Stimulated activated CD4-positive, alpha-beta T cell treated with anti-CD3 and anti-CD28 coated beads, TNF-alpha, amount 100 ng/mL, for 24 hours (primary cell): ENCODE measurements at regions not wholly inside any gene's neighbourhood (a gene's known extent, or its start where the extent isn't known, plus 50 kb on each side); places are given as distances from the start of the nearest gene placed in this dataset.

Experiments
- DNase-seq, 3 experiments: peaks; one replicate each; pipeline ENCODE4 v3.0.0-alpha.2; 2020; ENCODE audit warnings: low read depth in 3 of 3

DNA sequence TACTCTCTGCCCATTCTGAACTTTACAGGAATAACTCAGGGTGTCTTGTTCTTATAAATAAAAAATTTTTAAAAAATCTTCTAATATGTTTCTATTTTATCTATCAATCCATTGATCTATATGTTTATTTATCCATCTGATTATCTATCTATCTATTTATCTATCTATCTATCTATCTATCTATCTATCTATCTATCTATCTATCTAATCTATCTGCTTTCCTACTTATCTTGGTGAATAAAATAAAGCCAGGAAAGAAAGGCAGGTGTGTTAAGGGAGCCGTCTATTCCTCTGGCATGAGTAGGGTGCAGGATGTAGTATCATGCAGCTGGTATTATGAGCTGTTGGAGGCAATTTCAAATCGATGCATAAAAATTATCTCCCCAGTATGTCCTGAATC lies 153.0 kb downstream of the FOXA2 start:
- DNase-seq: no peak

GRCh38 chr20:22430746-22431168 lies 153.6 kb downstream of the FOXA2 start:
- no peak for DNase-seq

DNA sequence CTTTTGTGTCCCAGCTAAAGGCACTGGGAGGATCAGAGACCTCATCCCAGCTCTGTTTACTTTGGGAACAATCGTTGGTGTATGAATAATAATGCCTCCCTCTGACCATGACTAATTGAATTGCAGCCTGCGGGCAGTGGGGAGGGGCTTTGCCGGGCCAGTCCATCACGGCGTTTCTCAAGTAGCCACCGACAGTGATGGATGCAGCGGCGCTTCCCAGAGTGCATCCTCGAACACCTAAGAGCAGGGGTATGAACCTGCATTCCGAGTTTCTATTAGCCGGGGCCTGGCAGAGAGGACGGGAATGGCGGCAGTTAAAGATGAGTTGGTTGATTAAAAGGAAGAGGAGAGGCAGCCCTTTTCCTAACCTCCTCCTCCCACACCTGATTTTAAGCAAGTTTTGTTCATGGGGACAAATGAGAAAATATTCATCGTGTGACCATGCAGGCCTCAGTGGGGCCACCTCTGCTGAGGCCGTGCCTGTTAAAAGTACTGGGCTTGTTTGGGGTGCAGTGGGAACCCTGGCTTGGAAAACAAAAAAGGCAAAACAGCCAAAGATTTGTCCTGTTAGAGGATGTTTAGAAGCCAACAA lies 154.1 kb downstream of the FOXA2 start:
- DNase-seq: no peak

DNA sequence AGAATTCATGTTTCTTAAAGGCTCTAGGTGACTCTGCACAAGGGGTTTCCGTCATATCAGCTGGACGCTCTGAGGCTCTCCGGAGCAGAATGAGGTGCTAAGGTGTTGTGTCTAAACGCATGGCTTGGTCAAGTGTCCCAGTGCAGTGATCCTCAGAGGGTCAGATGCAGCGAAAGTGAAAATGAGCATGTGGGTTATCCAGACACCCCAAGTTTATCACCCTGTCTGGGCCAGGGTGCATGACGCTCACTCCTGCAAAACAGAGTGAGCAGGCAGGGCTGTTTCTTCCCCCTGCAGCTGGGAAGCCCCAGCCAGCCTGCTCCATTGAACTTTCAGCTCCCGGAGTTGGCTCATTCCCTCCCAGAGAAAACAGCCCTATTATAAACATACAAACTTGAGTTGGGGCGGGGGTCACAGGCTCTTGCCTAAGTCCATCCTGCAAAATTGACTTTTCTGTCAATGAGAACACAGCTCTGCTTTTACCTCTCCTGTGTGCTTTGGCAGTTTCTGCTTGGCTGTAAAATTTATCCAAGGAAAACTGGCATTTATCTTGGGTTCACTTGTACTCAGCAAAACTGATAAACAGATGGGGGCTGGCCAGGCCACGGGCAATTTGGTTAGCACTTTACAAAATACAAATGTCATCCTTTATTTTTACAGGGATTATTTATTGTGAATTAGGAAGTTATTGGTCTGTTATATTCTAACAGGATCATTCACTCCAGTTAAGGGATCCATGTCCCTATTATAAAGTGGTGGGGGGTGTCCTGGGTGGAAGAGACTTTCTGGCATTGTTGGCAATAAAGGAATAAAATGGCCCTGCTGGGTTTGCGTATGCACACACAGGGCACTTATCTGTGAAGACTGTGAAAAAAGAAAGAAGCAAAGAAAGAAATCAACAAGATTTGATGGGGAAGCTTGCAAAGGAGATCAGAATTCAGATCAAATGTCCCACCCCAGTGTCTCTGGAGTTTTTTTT lies 154.9 kb downstream of the FOXA2 start:
- DNase-seq: no peak

GRCh38 chr20:22428051-22428450 lies 156.3 kb downstream of the FOXA2 start:
- DNase-seq: no peak

- no peak for DNase-seq
Observed at GRCh38 chr20:22426772-22427171, 157.6 kb downstream of the FOXA2 start.

DNA sequence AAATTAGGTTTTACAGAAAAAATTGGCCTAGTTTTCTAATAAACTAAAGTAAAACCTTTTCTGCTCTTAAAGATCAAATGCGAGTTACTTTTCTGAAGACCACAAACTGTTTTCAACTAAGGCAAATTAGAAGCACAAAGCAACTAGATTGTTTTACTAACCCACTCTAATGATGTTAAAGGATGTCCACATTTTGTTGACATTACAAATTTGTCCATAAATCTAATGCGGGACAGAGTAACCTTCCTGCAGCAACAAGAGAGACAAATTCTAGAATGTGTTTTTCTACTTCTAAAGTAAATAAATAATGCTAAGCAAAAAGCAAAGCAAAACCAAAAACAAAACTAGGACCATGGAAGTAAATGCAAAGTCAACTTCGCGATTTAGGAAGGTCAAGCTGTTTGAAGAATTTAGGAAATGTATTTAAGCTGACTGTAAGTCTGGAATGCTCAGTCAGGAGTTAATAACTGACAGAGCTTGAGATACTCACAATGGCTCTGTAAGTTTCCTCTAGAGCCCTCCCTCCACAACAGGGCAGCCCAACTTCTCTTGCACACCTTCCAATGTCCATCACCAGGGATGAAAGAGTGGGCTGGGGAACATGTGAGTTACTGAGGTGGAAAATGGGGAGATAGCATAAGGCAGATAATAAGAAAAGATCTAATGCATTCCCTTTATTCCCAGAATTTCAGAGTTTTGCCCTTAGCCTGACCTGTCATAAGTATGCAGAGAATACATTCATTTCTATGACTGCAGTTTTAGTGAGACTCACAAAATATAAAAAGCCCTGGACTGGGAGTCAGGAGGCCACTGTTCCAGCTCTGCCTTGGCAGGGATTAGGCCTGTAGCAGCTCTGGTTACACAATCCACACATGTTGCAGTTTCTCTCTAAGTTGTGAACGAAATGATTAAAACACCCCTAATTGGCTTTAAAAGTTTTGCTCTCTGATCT lies 158.8 kb downstream of the FOXA2 start:
- no peak for DNase-seq

GRCh38 chr20:22423190-22423832 lies 161.1 kb downstream of the FOXA2 start:
- no peak for DNase-seq

GRCh38 chr20:22420116-22420598 lies 164.2 kb downstream of the FOXA2 start:
- DNase-seq: no peak

DNA sequence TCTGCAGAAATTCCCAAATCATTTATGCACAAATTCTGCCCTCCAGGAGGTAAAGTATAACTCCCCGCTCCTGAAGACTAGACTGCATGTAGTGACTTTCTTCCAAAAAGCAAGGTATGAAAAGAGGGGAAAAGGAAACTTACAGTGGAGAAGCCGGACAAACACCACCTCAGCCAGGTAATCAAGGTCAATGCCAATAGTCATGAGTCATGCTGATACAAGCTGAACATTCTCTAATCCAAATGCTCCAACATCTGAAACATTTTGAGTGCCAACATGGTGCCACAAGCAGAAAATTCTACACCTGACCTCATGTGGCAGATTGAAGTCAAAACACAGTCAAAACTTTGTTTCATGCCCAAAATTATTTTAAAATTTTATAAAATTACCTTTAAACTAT lies 165.6 kb downstream of the FOXA2 start:
- no peak for DNase-seq

GRCh38 chr20:22414305-22414742 lies 170.0 kb downstream of the FOXA2 start:
- no peak for DNase-seq

- no peak for DNase-seq
Observed at GRCh38 chr20:22412977-22413868, 171.1 kb downstream of the FOXA2 start.

- no peak for DNase-seq
Observed at GRCh38 chr20:22411627-22412450, 172.5 kb downstream of the FOXA2 start.

GRCh38 chr20:22411286-22411626 lies 173.1 kb downstream of the FOXA2 start:
- DNase-seq: no peak

GRCh38 chr20:22410556-22411130 lies 173.7 kb downstream of the FOXA2 start:
- no peak for DNase-seq

DNA sequence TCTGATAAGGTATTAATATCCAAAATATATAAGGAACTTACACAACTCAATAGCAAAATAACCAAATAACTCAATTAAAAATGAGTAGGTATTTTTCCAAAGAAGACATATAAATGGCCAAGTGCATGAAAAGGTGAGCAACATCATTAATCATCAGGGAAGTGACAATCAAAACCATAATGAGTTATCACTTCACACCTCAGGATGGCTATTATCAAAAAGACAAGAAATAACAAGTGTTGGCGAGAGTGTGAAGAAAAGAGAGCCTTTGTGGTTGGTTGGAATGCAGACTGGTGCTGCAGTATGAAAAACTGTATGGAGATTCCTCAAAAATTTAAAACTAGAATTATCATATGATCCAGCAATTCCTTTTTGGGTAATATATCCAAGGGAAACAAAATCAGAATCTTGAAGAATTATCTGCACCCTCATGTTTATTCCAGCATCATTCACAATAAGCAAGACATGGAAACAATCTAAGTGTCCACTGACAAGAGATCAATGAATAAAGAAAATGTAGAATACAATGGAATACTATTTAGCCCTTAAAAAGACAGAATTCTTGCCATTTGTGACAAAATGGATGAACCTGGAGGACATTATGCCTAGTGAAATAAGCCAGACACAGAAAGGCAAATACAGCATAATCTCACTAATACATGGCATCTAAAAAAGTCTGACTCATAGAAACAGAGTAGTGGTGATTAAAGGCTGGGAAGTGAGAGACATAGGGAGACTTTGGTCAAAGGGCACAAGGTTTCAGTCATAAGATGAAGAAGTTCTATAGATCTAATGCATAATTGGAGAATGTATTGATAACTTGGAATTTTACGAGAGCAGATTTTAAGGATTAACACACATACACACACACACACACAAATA lies 175.6 kb downstream of the FOXA2 start:
- no peak for DNase-seq

GRCh38 chr20:22407237-22408193 lies 176.9 kb downstream of the FOXA2 start:
- no peak for DNase-seq
